Choroid plexus epithelial cell (primary cell): ENCODE measurements at regions not wholly inside any gene's neighbourhood (a gene's known extent, or its start where the extent isn't known, plus 50 kb on each side); places are given as distances from the start of the nearest gene placed in this dataset.

Experiments used
- DNase-seq: peaks from one replicate; pipeline ENCODE4 v3.0.0-alpha.2; 2010; ENCODE audit warnings: low read depth
- H3K4me3 ChIP-seq: 2 replicates; pipeline ENCODE4 v1.5.1; 2011; ENCODE audit warnings: low read depth, mild to moderate bottlenecking, control low read depth, low read length, moderate library complexity
- TF ChIP-seq, protein P1 (sequence below): conservative IDR thresholded peaks from 2 replicates; pipeline ENCODE4 v1.5.1; 2011; ENCODE audit warnings: low read depth, mild to moderate bottlenecking, control low read depth, inconsistent platforms, low read length, moderate library complexity

GRCh38 chr2:7573166-7573825 is 656.1 kb downstream of the RNF144A start:
- no peak for DNase-seq
- TF ChIP-seq, protein P1, sequence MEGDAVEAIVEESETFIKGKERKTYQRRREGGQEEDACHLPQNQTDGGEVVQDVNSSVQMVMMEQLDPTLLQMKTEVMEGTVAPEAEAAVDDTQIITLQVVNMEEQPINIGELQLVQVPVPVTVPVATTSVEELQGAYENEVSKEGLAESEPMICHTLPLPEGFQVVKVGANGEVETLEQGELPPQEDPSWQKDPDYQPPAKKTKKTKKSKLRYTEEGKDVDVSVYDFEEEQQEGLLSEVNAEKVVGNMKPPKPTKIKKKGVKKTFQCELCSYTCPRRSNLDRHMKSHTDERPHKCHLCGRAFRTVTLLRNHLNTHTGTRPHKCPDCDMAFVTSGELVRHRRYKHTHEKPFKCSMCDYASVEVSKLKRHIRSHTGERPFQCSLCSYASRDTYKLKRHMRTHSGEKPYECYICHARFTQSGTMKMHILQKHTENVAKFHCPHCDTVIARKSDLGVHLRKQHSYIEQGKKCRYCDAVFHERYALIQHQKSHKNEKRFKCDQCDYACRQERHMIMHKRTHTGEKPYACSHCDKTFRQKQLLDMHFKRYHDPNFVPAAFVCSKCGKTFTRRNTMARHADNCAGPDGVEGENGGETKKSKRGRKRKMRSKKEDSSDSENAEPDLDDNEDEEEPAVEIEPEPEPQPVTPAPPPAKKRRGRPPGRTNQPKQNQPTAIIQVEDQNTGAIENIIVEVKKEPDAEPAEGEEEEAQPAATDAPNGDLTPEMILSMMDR: no peak
- H3K4me3 ChIP-seq: no peak overlapping the region

DNA sequence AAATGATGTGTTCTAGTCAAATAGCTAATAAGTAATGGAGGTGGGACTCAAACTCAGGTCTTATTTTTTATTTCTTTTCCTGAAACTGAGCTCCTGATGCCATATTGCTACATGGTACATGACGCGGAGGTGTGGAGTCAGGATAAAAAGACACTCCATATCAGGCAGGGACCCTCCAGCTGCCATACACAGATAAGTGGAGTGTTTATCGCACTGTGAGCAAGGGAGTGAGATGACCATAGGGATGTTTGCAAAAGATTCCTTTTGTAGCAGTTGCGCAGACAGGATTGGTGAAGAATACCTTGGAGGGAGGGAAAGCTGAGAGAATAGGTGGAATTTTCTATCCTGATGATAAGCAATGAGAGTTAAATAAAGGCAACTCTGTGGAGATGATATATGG is 657.2 kb downstream of the RNF144A start:
- H3K4me3 ChIP-seq: no peak overlapping the region
- TF ChIP-seq, protein P1: no peak
- DNase-seq: no peak

GRCh38 chr2:7577769-7578168 is 660.6 kb downstream of the RNF144A start:
- H3K4me3 ChIP-seq: no peak overlapping the region
- no peak for DNase-seq
- TF ChIP-seq, protein P1: no peak

DNA sequence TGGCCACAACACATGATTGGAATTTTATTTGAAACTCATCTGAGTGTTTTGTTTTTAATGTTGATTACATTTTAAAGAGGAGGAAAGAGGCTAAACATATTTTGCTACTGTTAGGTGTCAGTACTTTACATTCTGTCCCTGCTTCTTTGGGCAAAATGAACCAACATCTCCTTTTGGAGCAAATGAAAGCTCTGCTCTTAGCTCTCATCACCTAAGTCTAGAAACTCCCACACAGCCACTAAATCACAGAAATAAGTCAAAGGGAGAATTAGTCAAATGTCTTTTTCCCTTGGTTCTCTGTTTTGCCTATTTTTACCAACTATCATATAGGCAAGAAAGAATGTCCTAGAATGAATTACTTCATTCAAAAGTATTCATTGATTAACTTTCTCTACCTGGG is 666.8 kb downstream of the RNF144A start:
- TF ChIP-seq, protein P1: no peak
- no peak overlapping the region for H3K4me3 ChIP-seq
- DNase-seq: no peak

GRCh38 chr2:7586898-7587297 is 669.7 kb downstream of the RNF144A start:
- DNase-seq: no peak

GRCh38 chr2:7588295-7588694 is 671.1 kb downstream of the RNF144A start:
- TF ChIP-seq, protein P1: no peak
- DNase-seq: no peak
- no peak overlapping the region for H3K4me3 ChIP-seq

More at GRCh38 chr2:7586898-7587297, 669.7 kb downstream of the RNF144A start:
- no peak overlapping the region for H3K4me3 ChIP-seq
- TF ChIP-seq, protein P1: no peak

- no peak overlapping the region for H3K4me3 ChIP-seq
- no peak for DNase-seq
- TF ChIP-seq, protein P1: no peak
Measured at GRCh38 chr2:7592618-7593140, 675.5 kb downstream of the RNF144A start.
